ENCODE measurements at regions not wholly inside any gene's neighbourhood (a gene's known extent, or its start where the extent isn't known, plus 50 kb on each side); places are given as distances from the start of the nearest gene placed in this dataset.

DNA sequence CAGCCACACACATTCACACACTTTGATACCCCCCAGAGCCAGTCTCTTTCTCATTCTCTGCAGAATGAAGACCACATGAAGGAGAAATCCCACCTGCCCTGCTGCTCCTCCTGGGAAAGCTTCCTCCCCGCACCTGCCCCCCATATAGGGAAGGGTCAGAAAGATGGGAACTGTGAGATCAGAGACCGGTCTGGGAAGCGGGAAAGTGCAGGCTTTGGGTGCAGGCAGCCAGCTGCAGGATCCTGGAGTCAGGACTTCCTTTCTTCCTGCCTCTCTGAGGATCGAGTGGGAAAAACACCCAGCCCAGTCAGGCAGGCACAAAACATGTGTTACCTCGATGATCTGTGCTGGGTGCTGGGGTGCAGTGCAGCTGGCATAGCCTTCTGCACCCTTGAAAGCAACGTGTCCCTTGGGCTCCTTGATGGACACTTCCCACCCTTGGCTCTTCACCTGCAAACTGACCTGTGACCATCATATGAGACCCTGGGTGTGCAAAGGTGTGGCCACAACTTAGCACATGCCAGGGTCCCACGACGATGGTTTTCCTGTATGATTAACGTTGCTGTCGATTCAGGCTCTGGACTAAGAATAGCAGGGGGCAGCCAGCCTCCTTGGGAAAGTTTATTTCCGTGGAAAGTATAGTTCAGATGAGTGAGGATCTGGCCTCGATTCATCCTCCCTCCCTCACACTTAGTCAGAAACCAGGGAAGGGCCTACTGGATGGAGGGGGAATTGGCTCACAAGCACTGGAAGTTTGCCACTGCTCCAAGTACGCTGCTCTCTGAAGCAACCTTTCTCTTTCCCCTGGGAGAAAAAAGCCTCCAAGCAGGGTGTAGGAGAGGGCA lies 105.4 kb upstream of the MED13L start:
- no peak for DNase-seq

DNA sequence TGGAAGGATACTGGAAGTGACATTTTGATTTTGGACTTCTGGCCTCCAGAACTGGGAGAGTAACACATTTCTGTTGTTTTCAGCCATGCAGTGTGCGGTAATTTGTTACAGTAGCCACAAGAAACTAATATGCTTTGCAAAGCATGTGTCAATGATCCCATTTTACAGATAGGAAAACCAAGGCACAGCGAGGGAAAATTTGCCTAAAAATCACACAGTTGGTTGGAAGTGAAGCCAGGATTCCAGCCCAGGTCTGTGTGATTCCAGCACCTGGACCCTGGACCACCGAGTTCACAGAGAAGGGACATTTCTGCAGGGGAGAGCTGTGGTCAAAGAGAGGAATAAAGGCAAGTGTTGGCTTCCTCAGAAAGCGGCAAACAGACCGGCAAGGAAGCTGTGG lies 106.7 kb upstream of the MED13L start:
- DNase-seq, result no peak

- DNase-seq, result no peak
These were observed 107.4 kb upstream of the MED13L start for GRCh38 chr12:116384691-116385485.

DNA sequence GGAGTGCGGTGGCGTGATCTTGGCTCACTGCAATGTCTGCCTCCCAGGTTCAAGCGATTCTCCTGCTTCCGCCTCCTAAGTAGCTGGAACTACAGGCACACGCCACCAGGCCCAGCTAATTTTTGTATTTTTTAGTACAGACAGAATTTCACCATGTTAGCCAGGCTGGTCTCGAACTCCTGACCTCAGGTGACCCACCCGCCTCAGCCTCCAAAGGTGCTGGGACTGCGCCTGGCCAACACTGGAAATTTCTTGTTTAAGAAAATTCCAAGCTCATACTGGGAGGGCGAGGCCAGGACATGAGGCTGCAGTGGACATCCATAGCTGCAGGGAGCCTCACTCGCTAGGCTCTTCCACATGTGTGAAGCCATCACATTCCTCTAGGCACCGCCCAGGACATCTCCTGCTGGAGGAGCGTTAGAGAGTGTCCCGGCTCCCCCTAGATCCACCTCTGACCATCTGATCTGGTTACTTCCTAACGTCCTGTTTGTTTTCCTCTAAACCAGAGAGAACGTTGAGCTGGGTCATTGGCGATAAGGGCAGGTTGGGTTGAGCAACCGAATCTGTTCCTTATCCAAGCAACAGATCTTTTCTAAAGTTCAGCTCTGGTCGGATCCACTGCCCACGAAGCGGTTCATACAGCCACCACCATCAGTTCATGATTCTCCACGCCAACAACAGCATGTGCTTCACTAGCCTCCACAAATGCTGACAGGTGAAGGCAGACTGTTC lies 108.2 kb upstream of the MED13L start:
- no peak for DNase-seq

- DNase-seq, result no peak
These were observed 111.8 kb upstream of the MED13L start for GRCh38 chr12:116389326-116389725.

DNA sequence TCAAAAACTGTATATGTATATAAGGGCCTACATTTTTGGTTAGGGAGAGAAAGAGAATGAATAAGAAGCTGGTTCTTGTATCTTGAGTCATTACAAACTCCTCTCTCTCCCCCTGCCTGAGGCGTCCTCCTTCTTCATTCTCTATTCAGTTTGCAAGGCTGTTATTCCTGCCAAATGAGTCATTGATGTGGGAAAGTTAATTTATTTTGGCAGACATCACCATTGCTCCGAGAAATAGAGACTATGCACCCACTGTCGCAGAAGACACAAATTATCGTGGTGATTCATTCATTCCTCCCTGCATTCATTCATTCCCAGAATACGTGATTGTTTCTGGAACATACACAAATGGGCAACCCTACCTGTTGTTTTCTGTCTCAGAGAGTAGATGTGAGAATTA lies 112.5 kb upstream of the MED13L start:
- DNase-seq, result no peak

- no peak for DNase-seq
These were observed 113.2 kb upstream of the MED13L start for GRCh38 chr12:116390401-116391335.

GRCh38 chr12:116391501-116391900 lies 114.0 kb upstream of the MED13L start:
- no peak for DNase-seq

- no peak for DNase-seq
These were observed 114.6 kb upstream of the MED13L start for GRCh38 chr12:116392061-116392460.

GRCh38 chr12:116393255-116393654 lies 115.8 kb upstream of the MED13L start:
- no peak for DNase-seq

DNA sequence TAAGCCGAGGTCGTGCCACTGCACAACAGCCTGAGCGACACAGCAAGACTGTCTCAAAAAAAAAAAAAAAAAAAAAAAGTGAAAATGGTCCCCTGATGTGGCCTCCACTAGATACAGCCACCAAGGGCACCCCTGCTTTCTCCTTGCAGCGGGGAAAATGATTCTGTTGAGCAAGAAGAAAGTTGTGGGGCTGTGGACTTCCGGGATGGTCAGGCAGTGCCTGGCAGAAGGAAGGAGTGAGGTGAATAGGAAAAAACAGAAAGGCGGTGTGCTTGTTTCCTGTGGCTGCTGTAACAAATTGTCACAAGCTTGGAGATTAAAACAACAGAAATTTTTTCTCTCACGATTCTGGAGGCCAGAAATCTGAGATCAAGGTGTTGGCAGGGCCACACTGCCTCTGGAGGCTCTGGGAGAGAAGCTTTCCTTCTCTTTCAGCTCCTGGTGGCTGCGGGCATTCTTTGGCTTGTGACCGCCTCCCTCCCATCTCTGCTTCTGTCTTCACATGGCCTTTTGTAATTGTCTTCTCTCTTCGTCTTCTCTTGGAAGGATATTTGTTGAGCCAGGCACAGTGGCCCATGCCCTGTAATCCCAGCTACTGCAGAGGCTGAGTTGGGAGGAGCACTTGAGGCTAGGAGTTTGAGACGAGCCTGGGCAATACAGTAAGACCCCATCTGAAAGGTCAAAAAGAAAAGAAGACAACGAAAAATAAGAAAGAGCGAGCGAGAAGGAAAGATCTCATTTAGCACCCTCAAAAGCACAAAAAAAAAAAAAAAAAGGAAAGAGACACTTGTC lies 116.6 kb upstream of the MED13L start:
- no peak for DNase-seq

- no peak for DNase-seq
These were observed 117.9 kb upstream of the MED13L start for GRCh38 chr12:116395396-116395795.

DNA sequence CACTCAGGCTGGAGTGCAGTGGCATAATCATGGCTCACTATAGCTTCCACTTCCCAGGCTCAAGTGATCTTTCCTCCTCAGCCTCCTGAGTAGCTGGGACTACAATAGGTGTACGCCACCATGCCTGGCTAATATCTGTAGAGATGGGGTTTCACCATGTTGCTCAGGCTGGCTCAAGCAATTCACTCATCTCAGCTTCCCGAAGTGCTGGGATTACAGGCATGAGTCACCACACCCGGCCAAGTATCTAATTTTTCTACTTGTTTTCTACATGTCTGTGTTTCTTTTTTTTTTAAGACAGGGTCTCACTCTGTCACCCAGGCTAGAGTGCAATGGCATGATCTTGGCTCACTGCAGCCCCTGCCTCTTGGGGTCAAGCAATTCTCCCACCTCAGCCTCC lies 119.7 kb upstream of the MED13L start:
- DNase-seq, result no peak

DNA sequence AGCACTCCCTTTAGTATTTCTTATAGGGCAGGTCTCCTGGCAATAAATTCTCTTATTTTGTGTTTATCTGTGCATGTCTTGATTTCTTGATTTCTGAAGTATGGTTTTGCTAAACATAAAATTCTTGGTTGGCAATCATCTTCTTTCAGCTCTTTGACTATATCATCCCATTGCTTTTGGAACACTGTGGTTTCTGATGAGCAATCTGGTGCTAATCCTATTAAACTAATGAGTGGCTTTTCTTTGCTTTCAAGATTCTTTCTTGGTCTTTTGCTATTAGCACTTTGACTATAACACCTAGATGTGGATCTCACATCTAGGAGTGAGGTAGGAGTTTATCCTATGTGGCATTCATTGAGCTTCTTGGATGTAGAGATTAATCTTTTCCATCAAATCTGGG lies 120.7 kb upstream of the MED13L start:
- no peak for DNase-seq

- DNase-seq, result no peak
These were observed 121.6 kb upstream of the MED13L start for GRCh38 chr12:116399055-116399454.

GRCh38 chr12:116400636-116401372 lies 123.3 kb upstream of the MED13L start:
- DNase-seq, result no peak

GRCh38 chr12:116401565-116401964 lies 124.1 kb upstream of the MED13L start:
- no peak for DNase-seq

DNA sequence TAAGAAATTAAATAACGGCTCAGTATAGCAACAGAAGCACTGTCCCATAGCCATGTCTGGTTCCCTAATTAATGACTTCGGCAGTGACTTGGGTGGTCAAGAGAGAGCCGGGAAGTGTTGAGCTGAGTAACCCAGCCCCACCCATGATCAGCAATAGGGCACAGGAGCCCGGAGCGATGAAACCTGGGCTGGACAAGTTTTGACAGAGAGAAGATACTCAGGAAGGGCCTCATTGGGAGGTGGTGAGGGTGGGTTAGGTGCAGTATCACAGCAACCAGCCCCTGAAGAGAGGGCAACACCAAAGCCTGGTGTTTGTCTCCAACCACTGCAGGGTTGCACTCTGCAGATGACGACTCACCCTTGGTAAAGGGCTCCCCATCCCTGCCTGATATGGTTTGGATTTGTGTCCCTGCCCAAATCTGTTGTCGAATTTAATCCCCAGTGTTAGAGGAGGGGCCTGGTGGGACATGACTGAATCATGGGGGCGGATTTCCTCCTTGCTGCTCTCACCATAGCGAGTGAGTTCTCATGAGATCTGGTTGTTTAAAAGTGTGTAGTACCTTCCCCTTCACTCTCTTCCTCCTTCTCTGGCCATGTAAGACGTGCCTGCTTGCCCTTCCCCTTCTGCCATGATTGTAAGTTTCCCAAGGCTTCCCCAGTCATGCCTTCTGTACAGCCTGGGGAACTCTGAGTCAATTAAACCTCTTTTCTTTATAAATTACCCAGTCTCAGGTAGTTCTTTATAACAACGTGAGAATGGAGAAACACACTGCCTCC lies 124.9 kb upstream of the MED13L start:
- DNase-seq, result no peak

GRCh38 chr12:116403546-116403945 lies 126.1 kb upstream of the MED13L start:
- DNase-seq, result no peak

GRCh38 chr12:116404247-116404646 lies 126.8 kb upstream of the MED13L start:
- DNase-seq, result no peak
